OCI-LY7 (cell line): ENCODE measurements at regions not wholly inside any gene's neighbourhood (a gene's known extent, or its start where the extent isn't known, plus 50 kb on each side); places are given as distances from the start of the nearest gene placed in this dataset.
"Not testable (repeated sequence)": the region's sequence is repeated elsewhere in the genome, so short reads cannot be mapped to it uniquely, and the experiment has no call there.

Experiments used
- BruUV-seq: library from RNA; stranded (reverse); fragments of 400-500 nt; replicated peaks from 2 replicates; lab custom pipeline; 2021; lab: Mats Ljungman, UMichigan
- CTCF ChIA-PET: fragments of 300-600 bp; sonication (Branson Sonifier 250); formaldehyde crosslinking; loops from one replicate; lab custom pipeline; 2022; ENCODE audit warnings: antibody characterized with exemption; ENCODE audit not compliant: unreplicated experiment; lab: Charles Lee
- POLR2A ChIA-PET: fragments of 300-600 bp; sonication (Branson Sonifier 250); formaldehyde crosslinking; loops from one replicate; lab custom pipeline; 2022; ENCODE audit warnings: antibody characterized with exemption; lab: Charles Lee
- DNase-seq: peaks from one replicate; pipeline ENCODE4 v3.0.0-alpha.2; 2015; ENCODE audit warnings: low spot score
- H2AFZ ChIP-seq: fragments of 200-600 bp; sonication (generic), shearing (Covaris generic); 2 replicates; pipeline ENCODE4 v1.6.1; 2014; ENCODE audit warnings: mild to moderate bottlenecking, antibody characterized with exemption, low read length, moderate library complexity
- H3K27ac ChIP-seq: fragments of 200-600 bp; sonication (generic); 2 replicates; pipeline ENCODE4 v1.5.1; 2014; ENCODE audit warnings: mixed run types, low read depth, mild to moderate bottlenecking, moderate library complexity, low read length, inconsistent platforms; ENCODE audit not compliant: poor library complexity, severe bottlenecking
- H3K36me3 ChIP-seq: fragments of 200-600 bp; sonication (generic); 2 replicates; pipeline ENCODE4 v1.6.1; 2014; ENCODE audit warnings: mild to moderate bottlenecking, antibody characterized with exemption, low read length, moderate library complexity, mixed read lengths; ENCODE audit not compliant: insufficient read depth
- H3K4me1 ChIP-seq: fragments of 200-600 bp; sonication (generic); 2 replicates; pipeline ENCODE4 v1.5.1; 2014; ENCODE audit warnings: mild to moderate bottlenecking, low read length; ENCODE audit not compliant: insufficient read depth, poor library complexity, severe bottlenecking
- H3K4me2 ChIP-seq: fragments of 200-600 bp; sonication (generic); 2 replicates; pipeline ENCODE4 v1.6.1; 2014; ENCODE audit warnings: mild to moderate bottlenecking, low read length
- H3K4me3 ChIP-seq: fragments of 200-600 bp; sonication (generic); 2 replicates; pipeline ENCODE4 v1.5.1; 2014; ENCODE audit warnings: mild to moderate bottlenecking, low read depth, low read length; ENCODE audit not compliant: poor library complexity, severe bottlenecking
- H3K79me2 ChIP-seq: fragments of 200-600 bp; sonication (generic); 2 replicates; pipeline ENCODE4 v1.6.1; 2016; ENCODE audit warnings: low read depth, mild to moderate bottlenecking, low read length, moderate library complexity, mixed read lengths; ENCODE audit not compliant: insufficient read depth
- H3K9me2 ChIP-seq: fragments of 200-600 bp; sonication (generic); 2 replicates; pipeline ENCODE4 v1.6.1; 2016; ENCODE audit warnings: mild to moderate bottlenecking, low read length, mixed read lengths; ENCODE audit not compliant: insufficient read depth
- H3K9me3 ChIP-seq: fragments of 200-600 bp; sonication (generic); 2 replicates; pipeline ENCODE4 v1.6.1; 2014; ENCODE audit warnings: mild to moderate bottlenecking, mixed run types, low read length, mixed read lengths
- H4K20me1 ChIP-seq: fragments of 200-600 bp; sonication (generic); 2 replicates; pipeline ENCODE4 v1.6.1; 2014; ENCODE audit warnings: mild to moderate bottlenecking, antibody characterized with exemption, low read length, moderate library complexity, mixed read lengths; ENCODE audit not compliant: insufficient read depth
- EZH2phosphoT487 ChIP-seq: fragments of 200-600 bp; sonication (generic); IDR thresholded peaks from 2 replicates; pipeline ENCODE4 v1.6.1; 2018; ENCODE audit warnings: low read depth, borderline replicate concordance, mild to moderate bottlenecking, mixed run types, antibody characterized with exemption, low read length, moderate library complexity, mixed read lengths
- intact Hi-C: fragments of 100-400 bp; cut with micrococcal nuclease; formaldehyde crosslinking; loops from one replicate; pipeline ENCODE4 v1.10.0; 2022; ENCODE audit not compliant: unreplicated experiment
- TF ChIP-seq, protein P1 (sequence below): fragments of 200-600 bp; sonication (generic); conservative IDR thresholded peaks from 2 replicates; pipeline ENCODE4 v1.5.1; 2014; ENCODE audit warnings: mild to moderate bottlenecking, antibody characterized with exemption, low read length, moderate library complexity, mixed read lengths

DNA sequence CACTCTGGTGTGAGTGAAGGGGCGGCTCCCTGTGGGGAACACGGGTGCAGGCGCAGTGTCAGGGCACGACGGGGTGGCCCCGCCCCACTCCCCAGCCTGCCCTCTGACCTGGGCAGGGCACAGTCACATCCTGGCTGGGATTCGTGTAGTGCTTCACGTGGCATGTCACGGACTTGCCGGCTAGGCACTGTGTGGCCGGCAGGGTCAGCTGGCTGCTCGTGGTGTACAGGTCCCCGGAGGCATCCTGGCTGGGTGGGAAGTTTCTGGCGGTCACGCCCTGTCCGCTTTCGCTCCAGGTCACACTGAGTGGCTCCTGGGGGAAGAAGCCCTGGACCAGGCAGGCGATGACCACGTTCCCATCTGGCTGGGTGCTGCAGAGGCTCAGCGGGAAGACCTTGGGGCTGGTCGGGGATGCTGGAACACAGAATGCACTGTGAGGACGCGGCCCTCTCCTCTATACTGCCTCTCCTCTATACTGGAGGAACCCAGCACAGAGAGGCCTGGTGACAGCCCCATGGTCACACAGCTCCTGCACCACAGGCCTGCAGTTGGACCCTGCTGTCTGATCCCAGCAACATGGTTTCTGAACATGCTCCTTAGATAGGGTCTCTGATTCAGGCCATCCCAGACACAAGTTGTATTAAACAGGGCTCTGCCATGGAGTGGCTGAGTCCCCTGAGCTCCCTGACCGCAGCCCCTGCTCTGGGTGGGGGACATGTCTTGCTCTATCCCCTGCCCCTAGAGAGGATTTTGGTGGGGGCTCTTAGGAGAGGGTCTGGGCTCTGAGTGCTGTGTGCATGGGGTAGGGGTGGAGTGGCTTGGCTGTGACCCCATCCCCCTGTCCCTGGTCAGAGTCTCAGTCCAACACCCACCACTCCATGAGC, 182.1 kb downstream of the TMEM121 start:
- H3K79me2 ChIP-seq, H3K4me2 ChIP-seq, H2AFZ ChIP-seq, H3K9me2 ChIP-seq, BruUV-seq, intact Hi-C loops, POLR2A ChIA-PET, H3K4me3 ChIP-seq, H3K27ac ChIP-seq, CTCF ChIA-PET, H4K20me1 ChIP-seq, DNase-seq, H3K9me3 ChIP-seq, H3K36me3 ChIP-seq: not testable (repeated sequence)
- peaks cover 31% of the 10 kb centered on the region for H3K4me1 ChIP-seq

DNA sequence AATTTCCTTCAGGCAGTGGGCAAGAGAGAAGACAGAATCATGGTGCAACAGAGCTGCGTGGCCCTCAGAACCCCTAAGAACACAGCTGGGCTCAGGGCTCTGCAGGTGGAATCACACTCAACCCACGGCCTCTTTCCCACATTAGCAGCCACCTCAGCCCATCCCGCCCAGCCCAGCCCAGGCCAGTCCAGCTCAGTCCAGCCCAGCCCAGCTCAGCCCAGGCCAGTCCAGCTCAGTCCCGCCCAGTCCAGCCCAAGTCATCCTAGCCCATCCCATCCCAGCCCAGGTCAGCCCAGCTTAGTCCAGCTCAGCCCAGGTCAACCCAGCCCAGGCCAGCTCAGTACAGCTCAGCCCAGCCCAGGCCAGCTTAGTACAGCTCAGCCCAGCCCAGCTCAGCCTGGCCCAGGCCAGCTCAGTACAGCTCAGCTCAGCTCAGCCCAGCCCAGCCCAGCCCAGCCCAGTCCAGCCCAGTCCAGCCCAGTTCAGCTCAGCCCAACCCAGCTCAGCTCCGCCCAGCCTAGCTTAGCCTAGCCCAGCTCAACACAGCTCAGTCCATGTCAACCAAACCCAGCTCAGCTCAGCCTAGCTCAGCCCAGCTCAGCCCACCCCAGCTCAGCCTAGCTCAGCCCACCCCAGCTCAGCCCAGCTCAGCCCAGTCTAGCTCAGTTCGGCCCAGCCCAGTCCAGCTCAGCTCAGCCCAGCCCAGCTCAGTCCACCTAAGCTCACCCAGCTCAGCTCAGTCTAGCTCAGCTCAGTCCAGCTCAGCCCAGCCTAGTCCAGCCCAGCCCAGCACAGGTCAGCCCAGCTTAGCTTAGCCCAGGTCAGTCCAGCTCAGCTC, 183.1 kb downstream of the TMEM121 start:
- TF ChIP-seq, protein P1, sequence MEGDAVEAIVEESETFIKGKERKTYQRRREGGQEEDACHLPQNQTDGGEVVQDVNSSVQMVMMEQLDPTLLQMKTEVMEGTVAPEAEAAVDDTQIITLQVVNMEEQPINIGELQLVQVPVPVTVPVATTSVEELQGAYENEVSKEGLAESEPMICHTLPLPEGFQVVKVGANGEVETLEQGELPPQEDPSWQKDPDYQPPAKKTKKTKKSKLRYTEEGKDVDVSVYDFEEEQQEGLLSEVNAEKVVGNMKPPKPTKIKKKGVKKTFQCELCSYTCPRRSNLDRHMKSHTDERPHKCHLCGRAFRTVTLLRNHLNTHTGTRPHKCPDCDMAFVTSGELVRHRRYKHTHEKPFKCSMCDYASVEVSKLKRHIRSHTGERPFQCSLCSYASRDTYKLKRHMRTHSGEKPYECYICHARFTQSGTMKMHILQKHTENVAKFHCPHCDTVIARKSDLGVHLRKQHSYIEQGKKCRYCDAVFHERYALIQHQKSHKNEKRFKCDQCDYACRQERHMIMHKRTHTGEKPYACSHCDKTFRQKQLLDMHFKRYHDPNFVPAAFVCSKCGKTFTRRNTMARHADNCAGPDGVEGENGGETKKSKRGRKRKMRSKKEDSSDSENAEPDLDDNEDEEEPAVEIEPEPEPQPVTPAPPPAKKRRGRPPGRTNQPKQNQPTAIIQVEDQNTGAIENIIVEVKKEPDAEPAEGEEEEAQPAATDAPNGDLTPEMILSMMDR: no peak
- no peak for TF ChIP-seq EZH2phosphoT487
- no peaks in the 10 kb centered on the region for H3K36me3 ChIP-seq
- no peak for DNase-seq
- H2AFZ ChIP-seq: no peak overlapping the region
- no peak overlapping the region for H3K4me2 ChIP-seq
- intact Hi-C loops: no loop called here
- H3K27ac ChIP-seq: no peak overlapping the region
- BruUV-seq: no TSS peak
- H3K4me1 ChIP-seq: peaks cover 31% of the 10 kb centered on the region
- no peaks in the 10 kb centered on the region for H3K79me2 ChIP-seq
- no peaks in the 10 kb centered on the region for H3K9me2 ChIP-seq
- H4K20me1 ChIP-seq: no peaks in the 10 kb centered on the region
- CTCF ChIA-PET: no interaction called here
- POLR2A ChIA-PET: interaction anchor here (2.3 kb wide), 1 partner anchor 110 kb away, joined by 6 read pairs; no protein-coding TSS in a partner anchor
- H3K4me3 ChIP-seq: no peak overlapping the region
- H3K9me3 ChIP-seq: no peaks in the 10 kb centered on the region
